Psoas muscle (tissue), 7 donors: ENCODE measurements at regions not wholly inside any gene's neighbourhood (a gene's known extent, or its start where the extent isn't known, plus 50 kb on each side); places are given as distances from the start of the nearest gene placed in this dataset.

Experiments
- ATAC-seq, 4 donors: fragments of 200-7000 bp; cut with Tn5 transposase; one replicate each; pipeline ENCODE4 v1.9.1; 2020; ENCODE audit warnings: moderate library complexity in 3 of 4, mild to moderate bottlenecking in 2 of 4
- DNase-seq, 2 donors: peaks; one replicate each; pipeline ENCODE4 v3.0.0-alpha.2; 2020
- H3K27ac ChIP-seq: fragments of 200-600 bp; one replicate; pipeline ENCODE4 v1.8.0; 2022
- H3K27me3 ChIP-seq, 3 donors: fragments of 200-600 bp in 1 of 3; one replicate each; pipeline versions ENCODE4 v1.6.1 to v1.8.0; 2013 to 2022; ENCODE audit warnings: low read length in 2 of 3, mild to moderate bottlenecking in 2 of 3, moderate library complexity in 1 of 3; ENCODE audit not compliant: insufficient read depth in 3 of 3
- H3K36me3 ChIP-seq, 2 donors: fragments of 200-600 bp in 1 of 2; one replicate each; pipeline versions ENCODE4 v1.6.1 to v1.8.0; 2013 to 2022; ENCODE audit warnings: low read depth in 1 of 2, mild to moderate bottlenecking in 1 of 2, moderate library complexity in 1 of 2; ENCODE audit not compliant: insufficient read depth in 1 of 2
- H3K4me1 ChIP-seq: fragments of 200-600 bp; one replicate; pipeline ENCODE4 v1.8.0; 2022
- H3K4me3 ChIP-seq: fragments of 200-600 bp; one replicate; pipeline ENCODE4 v1.8.0; 2022; ENCODE audit warnings: mild to moderate bottlenecking
- H3K9me3 ChIP-seq: fragments of 200-600 bp; one replicate; pipeline ENCODE4 v1.8.0; 2022
- CTCF ChIP-seq: fragments of 200-600 bp; IDR thresholded peaks from one replicate; pipeline ENCODE4 v1.8.0; 2022; ENCODE audit warnings: antibody characterized with exemption
- WGBS, 3 donors: extraction: QIAGEN DNeasy Blood & Tissue Kit; methylation state at CpG; one replicate each; pipeline versions ENCODE4 v1.1.6 to v1.1.7; 2013; 5-methylcytosine and 5-hydroxymethylcytosine counted together
- intact Hi-C, 2 donors: fragments of 100-400 bp; cut with DNase I; formaldehyde crosslinking; loops; one replicate each; pipeline versions ENCODE4 v1.11.0 to v1.14.2; 2022
- donor health status: healthy with polysubstance abuse.
- donor health status: DM: no; HTN: no; CAD: no; lungs with moderate emphysema.
- donor health status: Bipolar disorder and iron deficiency.
- donor health status: healthy.
- donor health status: DM: yes; HTN: yes; CAD: no.
- donor health status: DM: no; HTN: no; CAD: no.
- donor health status: DM: yes; HTN: yes; CAD: no.

GRCh38 chr14:23804817-23805216 lies 148.8 kb upstream of the DHRS4 start:
- no peaks in the 10 kb centered on the region for H3K4me1 ChIP-seq
- ATAC-seq (no peak), DNase-seq (no peak)
- no peaks in the 10 kb centered on the region for H3K9me3 ChIP-seq
- 52 to 64% (median 64%) methylated on average over 3 of the region's 3 CpGs for WGBS, 3 donors
- H3K27me3 ChIP-seq = peaks cover 0 to 2% (median 1%) of the 10 kb centered on the region in 3 donors
- H3K27ac ChIP-seq = no peak overlapping the region
- H3K4me3 ChIP-seq = no peak overlapping the region
- no peaks in the 10 kb centered on the region for H3K36me3 ChIP-seq
- intact Hi-C loops = no loop called here
- no peak for TF ChIP-seq CTCF

GRCh38 chr14:23805761-23806160 lies 147.8 kb upstream of the DHRS4 start:
- no peaks in the 10 kb centered on the region for H3K9me3 ChIP-seq
- H3K27ac ChIP-seq = no peak overlapping the region
- H3K4me3 ChIP-seq = no peak overlapping the region
- ATAC-seq (no peak), DNase-seq (no peak)
- intact Hi-C loops = no loop called here
- TF ChIP-seq CTCF = no peak
- peaks cover 0 to 2% (median 1%) of the 10 kb centered on the region in 3 donors for H3K27me3 ChIP-seq
- no peaks in the 10 kb centered on the region for H3K36me3 ChIP-seq
- no peaks in the 10 kb centered on the region for H3K4me1 ChIP-seq

DNA sequence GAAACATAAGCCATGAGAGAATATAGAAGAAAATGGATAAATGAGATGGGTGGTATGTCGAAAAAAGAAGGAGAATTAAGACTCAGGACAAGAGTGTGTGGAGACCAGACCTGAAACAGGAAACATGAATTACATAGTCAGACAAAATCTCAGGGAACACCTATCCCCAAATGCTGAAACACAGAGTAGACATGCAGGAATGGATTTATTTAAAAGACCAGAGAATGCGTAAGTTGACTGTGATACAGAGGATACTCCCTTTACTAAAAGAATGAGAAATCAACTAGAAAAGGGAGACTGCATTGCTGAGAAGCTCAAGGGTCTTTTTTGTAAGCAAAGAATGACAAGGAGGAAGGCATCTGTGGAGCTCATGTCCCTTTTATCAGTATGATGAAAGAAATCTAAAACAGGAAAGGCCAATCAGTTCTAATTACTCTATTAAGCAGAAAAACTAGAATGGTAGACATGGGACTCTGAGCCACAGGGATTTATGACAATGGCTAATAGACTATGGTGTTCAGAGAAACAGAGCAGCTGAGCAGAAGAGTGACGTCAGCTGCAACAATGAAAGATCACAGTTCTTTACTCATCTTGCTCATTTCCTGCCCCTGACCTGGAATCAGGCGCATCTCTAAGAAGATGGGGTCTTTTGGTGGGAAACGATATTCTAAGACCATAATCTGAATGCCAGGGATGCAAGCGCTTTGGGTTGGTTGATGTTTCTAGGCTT lies 138.9 kb upstream of the DHRS4 start:
- H3K4me3 ChIP-seq = no peak overlapping the region

DNA sequence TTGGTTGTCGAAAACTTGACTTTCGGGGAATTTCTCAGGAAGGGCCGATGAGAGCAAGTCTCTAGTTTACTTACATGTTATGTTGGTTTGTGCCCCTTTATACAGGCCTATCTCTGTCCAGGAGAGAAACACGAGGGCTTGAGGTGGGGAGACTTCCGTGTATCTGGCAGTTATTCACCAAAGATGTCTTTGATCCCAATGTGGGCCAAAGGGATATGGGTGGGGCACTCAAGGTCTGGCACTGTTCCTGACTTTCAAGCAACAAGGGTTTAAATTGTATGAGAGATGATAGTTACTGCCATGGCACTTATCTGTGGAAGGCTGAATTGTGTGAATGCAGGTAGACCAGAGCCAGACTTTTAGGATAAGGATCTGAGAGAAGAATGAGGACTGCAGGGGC lies 137.2 kb upstream of the DHRS4 start:
- WGBS, 3 donors = 83 to 86% (median 86%) methylated on average over 5 of the region's 5 CpGs
- Histone ChIP-seq H3K27ac (no peak overlapping the region), H3K9me3 (no peaks in the 10 kb centered on the region), H3K4me3 (no peak overlapping the region), H3K27me3 (no peaks in the 10 kb centered on the region), H3K4me1 (no peaks in the 10 kb centered on the region), H3K36me3 (no peaks in the 10 kb centered on the region)
- TF ChIP-seq CTCF = no peak
- no peak for ATAC-seq
- no peak for DNase-seq
- intact Hi-C loops = no loop called here

More for the DNA sequence above, 138.9 kb upstream of the DHRS4 start:
- intact Hi-C loops = no loop called here
- Histone ChIP-seq H3K36me3 (no peaks in the 10 kb centered on the region), H3K27me3 (no peaks in the 10 kb centered on the region), H3K9me3 (no peaks in the 10 kb centered on the region), H3K27ac (no peak overlapping the region), H3K4me1 (no peaks in the 10 kb centered on the region)
- 81 to 84% (median 83%) methylated on average over 6 of the region's 6 CpGs for WGBS, 3 donors
- ATAC-seq = no peak
- no peak for TF ChIP-seq CTCF
- no peak for DNase-seq
